GM18519 (cell line): ENCODE measurements at regions not wholly inside any gene's neighbourhood (a gene's known extent, or its start where the extent isn't known, plus 50 kb on each side); places are given as distances from the start of the nearest gene placed in this dataset.
"Not testable (repeated sequence)": the region's sequence is repeated elsewhere in the genome, so short reads cannot be mapped to it uniquely, and the experiment has no call there.

Experiments
- ATAC-seq: cut with Tn5 transposase; IDR thresholded peaks from one replicate; pipeline ENCODE4 v1.9.1; 2021; ENCODE audit warnings: mild to moderate bottlenecking, moderate library complexity; ENCODE audit not compliant: unreplicated experiment, low FRiP score

- ATAC-seq, result not testable (repeated sequence)
These were observed 1158.0 kb upstream of the TMEFF2 start for GRCh38 chr2:193352665-193353242.

GRCh38 chr2:193350509-193350908, 1155.8 kb upstream of the TMEFF2 start:
- no peak for ATAC-seq

GRCh38 chr2:193349642-193350041, 1154.9 kb upstream of the TMEFF2 start:
- no peak for ATAC-seq

GRCh38 chr2:193348055-193348454, 1153.3 kb upstream of the TMEFF2 start:
- ATAC-seq, result no peak

GRCh38 chr2:193336781-193337180, 1142.0 kb upstream of the TMEFF2 start:
- ATAC-seq, result no peak

- no peak for ATAC-seq
These were observed 1139.7 kb upstream of the TMEFF2 start for GRCh38 chr2:193334401-193334800.

- ATAC-seq, result no peak
These were observed 1138.8 kb upstream of the TMEFF2 start for GRCh38 chr2:193333539-193333938.

GRCh38 chr2:193332941-193333340, 1138.2 kb upstream of the TMEFF2 start:
- no peak for ATAC-seq

- ATAC-seq, result no peak
These were observed 1136.9 kb upstream of the TMEFF2 start for GRCh38 chr2:193331676-193332075.

GRCh38 chr2:193326296-193326695, 1131.6 kb upstream of the TMEFF2 start:
- no peak for ATAC-seq

GRCh38 chr2:193315428-193316091, 1120.8 kb upstream of the TMEFF2 start:
- ATAC-seq, result no peak

GRCh38 chr2:193303464-193303863, 1108.7 kb upstream of the TMEFF2 start:
- ATAC-seq, result no peak

GRCh38 chr2:193294371-193294770, 1099.6 kb upstream of the TMEFF2 start:
- no peak for ATAC-seq

- no peak for ATAC-seq
These were observed 1084.6 kb upstream of the TMEFF2 start for GRCh38 chr2:193279361-193279760.

GRCh38 chr2:193276988-193277387, 1082.3 kb upstream of the TMEFF2 start:
- ATAC-seq, result no peak

GRCh38 chr2:193276560-193276959, 1081.8 kb upstream of the TMEFF2 start:
- ATAC-seq, result no peak

GRCh38 chr2:193276069-193276468, 1081.3 kb upstream of the TMEFF2 start:
- no peak for ATAC-seq

GRCh38 chr2:193272011-193272410, 1077.3 kb upstream of the TMEFF2 start:
- ATAC-seq, result no peak

GRCh38 chr2:193270816-193271215, 1076.1 kb upstream of the TMEFF2 start:
- ATAC-seq, result no peak

- no peak for ATAC-seq
These were observed 1072.8 kb upstream of the TMEFF2 start for GRCh38 chr2:193267496-193268002.

GRCh38 chr2:193253014-193253530, 1058.3 kb upstream of the TMEFF2 start:
- ATAC-seq, result no peak

GRCh38 chr2:193251909-193252308, 1057.2 kb upstream of the TMEFF2 start:
- ATAC-seq, result no peak
